PC-3 (cell line): ENCODE measurements at regions not wholly inside any gene's neighbourhood (a gene's known extent, or its start where the extent isn't known, plus 50 kb on each side); places are given as distances from the start of the nearest gene placed in this dataset.

Experiments
- ATAC-seq: fragments of 200-7000 bp; cut with Tn5 transposase; 2 replicates; pipeline ENCODE4 v1.9.1; 2020; ENCODE audit warnings: mild to moderate bottlenecking, moderate library complexity
- BruUV-seq: library from RNA; stranded (reverse); fragments of 400-500 nt; replicated peaks from 2 replicates; lab custom pipeline; 2021; lab: Mats Ljungman, UMichigan
- CTCF ChIA-PET: fragments of 300-600 bp; sonication (Branson Sonifier 250); formaldehyde crosslinking; loops from one replicate; lab custom pipeline; 2022; ENCODE audit warnings: antibody characterized with exemption; lab: Charles Lee
- POLR2A ChIA-PET: fragments of 300-600 bp; sonication (Branson Sonifier 250); formaldehyde crosslinking; loops from one replicate; lab custom pipeline; 2022; ENCODE audit warnings: antibody characterized with exemption; ENCODE audit not compliant: unreplicated experiment; lab: Charles Lee
- DNase-seq: peaks from one replicate; pipeline ENCODE4 v3.0.0-alpha.2; 2015
- H2AFZ ChIP-seq: fragments of 300-600 bp; sonication (generic); 2 replicates; pipeline ENCODE4 v1.6.0; 2016; ENCODE audit warnings: antibody characterized with exemption, low read length
- H3F3A ChIP-seq: fragments of 300-600 bp; sonication (generic); one replicate; pipeline ENCODE4 v1.6.0; 2017; ENCODE audit warnings: antibody characterized with exemption, low read length, control low read depth, mild to moderate bottlenecking; ENCODE audit not compliant: unreplicated experiment
- H3K27ac ChIP-seq: fragments of 300-600 bp; sonication (generic); 2 replicates; pipeline ENCODE4 v1.5.1; 2016; ENCODE audit warnings: mild to moderate bottlenecking, low read length
- H3K27me3 ChIP-seq: fragments of 300-600 bp; sonication (generic); 2 replicates; pipeline ENCODE4 v1.6.1; 2016; ENCODE audit warnings: low read length, mixed read lengths
- H3K36me3 ChIP-seq: fragments of 300-600 bp; sonication (generic); 2 replicates; pipeline ENCODE4 v1.6.1; 2016; ENCODE audit warnings: low read depth, mixed run types, low read length, mixed read lengths
- H3K4me1 ChIP-seq: fragments of 300-600 bp; sonication (generic); 2 replicates; pipeline ENCODE4 v1.5.1; 2016; ENCODE audit warnings: low read length; ENCODE audit not compliant: insufficient read depth
- H3K4me2 ChIP-seq: fragments of 300-600 bp; sonication (generic); 2 replicates; pipeline ENCODE4 v1.6.0; 2016; ENCODE audit warnings: low read length
- H3K4me3 ChIP-seq: fragments of 300-600 bp; sonication (generic); 2 replicates; pipeline ENCODE4 v1.5.1; 2016; ENCODE audit warnings: mild to moderate bottlenecking, low read length, mixed read lengths
- H3K79me2 ChIP-seq: fragments of 300-600 bp; sonication (generic); 2 replicates; pipeline ENCODE4 v1.6.1; 2017; ENCODE audit warnings: low read length, mixed read lengths
- H3K9ac ChIP-seq: fragments of 300-600 bp; sonication (generic); 2 replicates; pipeline ENCODE4 v1.6.0; 2016; ENCODE audit warnings: mild to moderate bottlenecking, low read length
- H3K9me2 ChIP-seq: fragments of 300-600 bp; sonication (generic); replicated peaks from 2 replicates; pipeline ENCODE4 v1.6.1; 2016; ENCODE audit warnings: mixed run types, low read length, mixed read lengths
- H3K9me3 ChIP-seq: fragments of 300-600 bp; sonication (generic); 2 replicates; pipeline ENCODE4 v1.6.1; 2016; ENCODE audit warnings: low read length, mixed read lengths
- H4K20me1 ChIP-seq: fragments of 300-600 bp; sonication (generic); 2 replicates; pipeline ENCODE4 v1.6.1; 2016; ENCODE audit warnings: low read length, mixed read lengths
- EZH2 ChIP-seq: fragments of 300-600 bp; sonication (generic); IDR thresholded peaks from one replicate; pipeline ENCODE4 v1.6.1; 2017; ENCODE audit warnings: antibody characterized with exemption, mild to moderate bottlenecking, low read length; ENCODE audit not compliant: unreplicated experiment
- EZH2phosphoT487 ChIP-seq: fragments of 300-600 bp; sonication (generic); IDR thresholded peaks from 2 replicates; pipeline ENCODE4 v1.6.1; 2018; ENCODE audit warnings: mild to moderate bottlenecking, antibody characterized with exemption, low read length, borderline replicate concordance
- intact Hi-C: fragments of 100-400 bp; cut with micrococcal nuclease; formaldehyde crosslinking; loops from 2 replicates; pipeline ENCODE4 v1.9.0; 2023
- TF ChIP-seq, protein P1 (sequence below): fragments of 300-600 bp; sonication (generic); conservative IDR thresholded peaks from 2 replicates; pipeline ENCODE4 v1.5.1; 2017; ENCODE audit warnings: antibody characterized with exemption, low read depth, mild to moderate bottlenecking, low read length

DNA sequence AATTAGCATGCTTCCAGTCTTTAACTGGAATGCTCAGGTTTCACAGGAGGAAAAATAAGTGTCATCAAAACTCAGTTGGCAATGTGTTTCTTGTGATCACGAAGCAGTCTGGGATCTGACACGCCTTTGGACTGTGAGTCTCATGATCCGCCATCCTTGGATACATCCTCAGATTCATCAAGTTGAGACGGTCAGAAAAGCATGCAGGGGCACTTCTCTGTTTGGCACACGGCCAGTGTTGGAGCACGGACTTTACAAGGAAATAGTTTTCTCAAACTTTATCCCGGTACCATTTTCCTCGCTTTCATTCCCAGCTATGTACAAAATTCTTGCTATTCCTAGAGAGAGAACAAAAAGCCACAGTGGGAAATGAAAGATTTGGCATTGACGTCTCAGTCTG is 88.4 kb upstream of the PARP11 start:
- no TSS peak for BruUV-seq
- H3K9ac ChIP-seq = no peak overlapping the region
- H2AFZ ChIP-seq = no peak overlapping the region
- ATAC-seq (no peak), DNase-seq (no peak)
- TF ChIP-seq, protein P1, sequence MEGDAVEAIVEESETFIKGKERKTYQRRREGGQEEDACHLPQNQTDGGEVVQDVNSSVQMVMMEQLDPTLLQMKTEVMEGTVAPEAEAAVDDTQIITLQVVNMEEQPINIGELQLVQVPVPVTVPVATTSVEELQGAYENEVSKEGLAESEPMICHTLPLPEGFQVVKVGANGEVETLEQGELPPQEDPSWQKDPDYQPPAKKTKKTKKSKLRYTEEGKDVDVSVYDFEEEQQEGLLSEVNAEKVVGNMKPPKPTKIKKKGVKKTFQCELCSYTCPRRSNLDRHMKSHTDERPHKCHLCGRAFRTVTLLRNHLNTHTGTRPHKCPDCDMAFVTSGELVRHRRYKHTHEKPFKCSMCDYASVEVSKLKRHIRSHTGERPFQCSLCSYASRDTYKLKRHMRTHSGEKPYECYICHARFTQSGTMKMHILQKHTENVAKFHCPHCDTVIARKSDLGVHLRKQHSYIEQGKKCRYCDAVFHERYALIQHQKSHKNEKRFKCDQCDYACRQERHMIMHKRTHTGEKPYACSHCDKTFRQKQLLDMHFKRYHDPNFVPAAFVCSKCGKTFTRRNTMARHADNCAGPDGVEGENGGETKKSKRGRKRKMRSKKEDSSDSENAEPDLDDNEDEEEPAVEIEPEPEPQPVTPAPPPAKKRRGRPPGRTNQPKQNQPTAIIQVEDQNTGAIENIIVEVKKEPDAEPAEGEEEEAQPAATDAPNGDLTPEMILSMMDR = no peak
- no peak for TF ChIP-seq EZH2phosphoT487
- no peak for TF ChIP-seq EZH2
- no peaks in the 10 kb centered on the region for H4K20me1 ChIP-seq
- no peaks in the 10 kb centered on the region for H3K9me3 ChIP-seq
- ChIA-PET CTCF (no interaction called here), POLR2A (no interaction called here)
- no peak overlapping the region for H3K4me2 ChIP-seq
- H3K9me2 ChIP-seq = no peaks in the 10 kb centered on the region
- H3K4me3 ChIP-seq = no peak overlapping the region
- no peak overlapping the region for H3K27ac ChIP-seq
- intact Hi-C loops = no loop called here
- H3K4me1 ChIP-seq = no peaks in the 10 kb centered on the region
- peaks cover 35% of the 10 kb centered on the region for H3K27me3 ChIP-seq
- no peaks in the 10 kb centered on the region for H3F3A ChIP-seq
- H3K36me3 ChIP-seq = no peaks in the 10 kb centered on the region
- no peaks in the 10 kb centered on the region for H3K79me2 ChIP-seq

DNA sequence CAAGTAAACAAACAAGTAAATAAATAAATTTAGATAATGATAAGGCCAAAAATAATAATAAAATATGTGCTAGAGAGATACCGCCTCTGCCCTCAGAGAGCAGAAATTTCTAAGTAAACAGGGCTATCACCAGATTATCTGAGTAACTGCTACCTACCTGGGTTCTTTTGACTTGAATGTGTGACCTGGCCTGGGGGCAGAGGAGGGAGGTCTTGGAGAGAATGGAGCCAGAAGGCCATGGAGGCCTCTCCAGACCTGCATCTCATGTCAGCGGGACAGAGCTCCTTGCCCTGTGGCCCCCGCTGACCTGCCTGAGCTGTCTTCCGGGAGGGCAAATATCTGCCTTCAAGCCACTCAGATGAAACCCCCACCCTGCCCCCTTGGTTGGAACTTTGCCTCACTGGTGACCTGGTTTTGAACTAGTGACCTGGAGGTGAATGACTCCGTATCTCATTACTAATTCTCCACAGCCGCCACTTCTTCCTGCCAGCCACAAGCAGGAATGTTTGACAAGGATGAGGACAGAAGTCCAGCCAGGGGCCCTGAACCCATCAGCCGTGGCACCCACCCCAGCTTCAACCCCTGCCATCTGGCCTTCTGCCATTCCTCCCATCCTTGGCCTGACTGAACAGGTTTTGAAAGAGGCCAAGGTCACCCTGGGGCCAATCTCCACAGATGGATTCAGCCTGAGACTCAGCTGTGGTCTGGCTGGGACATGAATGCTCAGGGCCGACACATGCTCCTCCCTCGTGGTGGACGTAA is 86.8 kb upstream of the PARP11 start:
- Histone ChIP-seq H3K4me1 (no peaks in the 10 kb centered on the region), H3F3A (no peaks in the 10 kb centered on the region), H3K9me3 (no peaks in the 10 kb centered on the region), H3K9ac (no peak overlapping the region), H2AFZ (no peak overlapping the region), H3K4me2 (no peak overlapping the region), H3K36me3 (no peaks in the 10 kb centered on the region), H3K27ac (no peak overlapping the region), H3K4me3 (no peak overlapping the region), H3K27me3 (peaks cover 33% of the 10 kb centered on the region), H3K79me2 (no peaks in the 10 kb centered on the region), H3K9me2 (no peaks in the 10 kb centered on the region), H4K20me1 (no peaks in the 10 kb centered on the region)
- ChIA-PET POLR2A (no interaction called here), CTCF (no interaction called here)
- no TSS peak for BruUV-seq
- intact Hi-C loops = no loop called here
- TF ChIP-seq, protein P1 = no peak
- TF ChIP-seq EZH2phosphoT487 (no peak), EZH2 (no peak)
- ATAC-seq (no peak), DNase-seq (no peak)

DNA sequence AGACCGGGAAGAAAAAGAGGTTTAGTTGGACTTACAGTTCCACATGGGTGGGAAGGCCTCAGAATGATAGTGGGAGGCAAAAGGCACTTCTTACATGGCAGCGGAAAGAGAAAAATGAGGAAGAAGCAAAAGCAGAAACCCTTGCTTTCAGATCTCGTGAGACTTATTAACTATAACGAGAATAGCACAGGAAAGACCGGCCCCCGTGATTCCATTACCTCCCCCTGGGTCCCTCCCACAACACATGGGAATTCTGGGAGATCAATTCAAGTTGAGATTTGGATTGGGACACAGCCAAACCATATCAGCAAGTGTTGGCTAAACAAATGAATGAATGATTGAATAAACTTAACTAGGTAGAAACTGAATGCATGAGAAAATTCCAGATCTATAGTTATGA is 85.3 kb upstream of the PARP11 start:
- Histone ChIP-seq H4K20me1 (no peaks in the 10 kb centered on the region), H3K27ac (no peak overlapping the region), H3K9me2 (no peaks in the 10 kb centered on the region), H2AFZ (no peak overlapping the region), H3K36me3 (no peaks in the 10 kb centered on the region), H3F3A (no peaks in the 10 kb centered on the region), H3K4me3 (no peak overlapping the region), H3K79me2 (no peaks in the 10 kb centered on the region), H3K4me1 (no peaks in the 10 kb centered on the region), H3K27me3 (peaks cover 33% of the 10 kb centered on the region), H3K4me2 (no peak overlapping the region), H3K9me3 (no peaks in the 10 kb centered on the region), H3K9ac (no peak overlapping the region)
- TF ChIP-seq, protein P1 = no peak
- TF ChIP-seq EZH2phosphoT487 (no peak), EZH2 (no peak)
- ATAC-seq = no peak
- ChIA-PET CTCF (no interaction called here), POLR2A (no interaction called here)
- DNase-seq = no peak
- intact Hi-C loops = no loop called here
- BruUV-seq = no TSS peak
